HG03045 (cell line): ENCODE measurements at regions not wholly inside any gene's neighbourhood (a gene's known extent, or its start where the extent isn't known, plus 50 kb on each side); places are given as distances from the start of the nearest gene placed in this dataset.
"Not testable (repeated sequence)": the region's sequence is repeated elsewhere in the genome, so short reads cannot be mapped to it uniquely, and the experiment has no call there.

Source experiments
- ATAC-seq: cut with Tn5 transposase; IDR thresholded peaks from one replicate; pipeline ENCODE4 v1.9.1; 2021; ENCODE audit warnings: mild to moderate bottlenecking, moderate library complexity; ENCODE audit not compliant: unreplicated experiment

- not testable (repeated sequence) for ATAC-seq
These were observed 55.3 kb downstream of the BBS10 start for GRCh38 chr12:76292891-76293290.

- not testable (repeated sequence) for ATAC-seq
These were observed 55.9 kb downstream of the BBS10 start for GRCh38 chr12:76292305-76292704.

- no peak for ATAC-seq
These were observed 57.0 kb downstream of the BBS10 start for GRCh38 chr12:76290963-76291859.

GRCh38 chr12:76288218-76288617, 60.0 kb downstream of the BBS10 start:
- no peak for ATAC-seq

- no peak for ATAC-seq
These were observed 63.1 kb downstream of the BBS10 start for GRCh38 chr12:76284816-76285750.

- no peak for ATAC-seq
These were observed 65.5 kb downstream of the BBS10 start for GRCh38 chr12:76282744-76283143.

GRCh38 chr12:76277480-76277879, 70.7 kb downstream of the BBS10 start:
- no peak for ATAC-seq

- ATAC-seq: no peak
These were observed 71.6 kb downstream of the BBS10 start for GRCh38 chr12:76276499-76277151.

GRCh38 chr12:76275511-76276093, 72.6 kb downstream of the BBS10 start:
- no peak for ATAC-seq

GRCh38 chr12:76274420-76275083, 73.7 kb downstream of the BBS10 start:
- ATAC-seq: no peak

GRCh38 chr12:76272287-76272686, 75.9 kb downstream of the BBS10 start:
- ATAC-seq: no peak

- ATAC-seq: no peak
These were observed 77.4 kb downstream of the BBS10 start for GRCh38 chr12:76270657-76271358.

- no peak for ATAC-seq
These were observed 79.9 kb downstream of the BBS10 start for GRCh38 chr12:76268267-76268666.

GRCh38 chr12:76266797-76267196, 81.4 kb downstream of the BBS10 start:
- no peak for ATAC-seq

GRCh38 chr12:76265424-76266180, 82.6 kb downstream of the BBS10 start:
- ATAC-seq: no peak

GRCh38 chr12:76264611-76265012, 83.6 kb downstream of the BBS10 start:
- no peak for ATAC-seq

- ATAC-seq: no peak
These were observed 84.5 kb downstream of the BBS10 start for GRCh38 chr12:76263696-76264095.

GRCh38 chr12:76260390-76260748, 87.8 kb downstream of the BBS10 start:
- ATAC-seq: no peak
